Prostate gland (tissue), 2 donors: ENCODE measurements at regions not wholly inside any gene's neighbourhood (a gene's known extent, or its start where the extent isn't known, plus 50 kb on each side); places are given as distances from the start of the nearest gene placed in this dataset.

Experiments used
- DNase-seq: peaks from one replicate; pipeline ENCODE4 v3.0.0-alpha.2; 2019; ENCODE audit warnings: low spot score
- H3K27ac ChIP-seq, 2 donors: fragments of 200-600 bp; sonication (generic); 2 replicates each; pipeline ENCODE4 v1.5.1; 2017 to 2019
- H3K27me3 ChIP-seq: fragments of 200-600 bp; sonication (generic); replicated peaks from 2 replicates; pipeline ENCODE4 v1.5.1; 2019; ENCODE audit not compliant: insufficient read depth
- H3K36me3 ChIP-seq, 2 donors: fragments of 200-600 bp; sonication (generic); 1 replicate in 1 of 2; 2 replicates in 1 of 2; pipeline versions ENCODE4 v1.5.1 to v1.8.1; 2017 to 2019
- H3K4me1 ChIP-seq: fragments of 200-600 bp; sonication (generic); replicated peaks from 2 replicates; pipeline ENCODE4 v1.5.1; 2019
- H3K4me3 ChIP-seq, 2 donors: fragments of 200-600 bp; sonication (generic); 2 replicates each; pipeline ENCODE4 v1.5.1; 2017 to 2019
- H3K9me3 ChIP-seq: fragments of 200-600 bp; sonication (generic); 2 replicates; pipeline ENCODE4 v1.5.1; 2017
- POLR2A ChIP-seq: fragments of 450-650 bp; IDR thresholded peaks from one replicate; pipeline ENCODE4 v1.6.1; 2016; ENCODE audit warnings: antibody characterized with exemption, mild to moderate bottlenecking
- POLR2AphosphoS5 ChIP-seq: sonication (generic); formaldehyde crosslinking; IDR thresholded peaks from one replicate; pipeline ENCODE4 v1.6.1; 2017; ENCODE audit warnings: antibody characterized with exemption
- WGBS: methylation state at CpG from one replicate; pipeline ENCODE4 v1.1.5; 2018; 5-methylcytosine and 5-hydroxymethylcytosine counted together
- intact Hi-C: fragments of 100-400 bp; cut with DNase I; formaldehyde crosslinking; loops from one replicate; pipeline ENCODE4 v1.14.2; 2022
- TF ChIP-seq, protein P1 (sequence below), 4 experiments: fragments of 200-600 bp in 2 of 4; fragments of 450-650 bp in 2 of 4; sonication (generic) in 2 of 4; IDR thresholded peaks; 1 replicate in 3 of 4; 2 replicates in 1 of 4; pipeline ENCODE4 v1.5.1; 2016 to 2019; ENCODE audit warnings: antibody characterized with exemption in 4 of 4, mild to moderate bottlenecking in 2 of 4, moderate library complexity in 2 of 4

- no peak overlapping the region for H3K27ac ChIP-seq
Observed at GRCh38 chr15:98277602-98278001, 317.1 kb downstream of the ARRDC4 start.

GRCh38 chr15:98280284-98280975 lies 319.9 kb downstream of the ARRDC4 start:
- Histone ChIP-seq H3K36me3 (no peaks in the 10 kb centered on the region), H3K27me3 (no peaks in the 10 kb centered on the region), H3K4me3 (no peak overlapping the region), H3K9me3 (no peaks in the 10 kb centered on the region), H3K4me1 (no peaks in the 10 kb centered on the region), H3K27ac (no peak overlapping the region)
- TF ChIP-seq POLR2A: no peak
- TF ChIP-seq, protein P1, sequence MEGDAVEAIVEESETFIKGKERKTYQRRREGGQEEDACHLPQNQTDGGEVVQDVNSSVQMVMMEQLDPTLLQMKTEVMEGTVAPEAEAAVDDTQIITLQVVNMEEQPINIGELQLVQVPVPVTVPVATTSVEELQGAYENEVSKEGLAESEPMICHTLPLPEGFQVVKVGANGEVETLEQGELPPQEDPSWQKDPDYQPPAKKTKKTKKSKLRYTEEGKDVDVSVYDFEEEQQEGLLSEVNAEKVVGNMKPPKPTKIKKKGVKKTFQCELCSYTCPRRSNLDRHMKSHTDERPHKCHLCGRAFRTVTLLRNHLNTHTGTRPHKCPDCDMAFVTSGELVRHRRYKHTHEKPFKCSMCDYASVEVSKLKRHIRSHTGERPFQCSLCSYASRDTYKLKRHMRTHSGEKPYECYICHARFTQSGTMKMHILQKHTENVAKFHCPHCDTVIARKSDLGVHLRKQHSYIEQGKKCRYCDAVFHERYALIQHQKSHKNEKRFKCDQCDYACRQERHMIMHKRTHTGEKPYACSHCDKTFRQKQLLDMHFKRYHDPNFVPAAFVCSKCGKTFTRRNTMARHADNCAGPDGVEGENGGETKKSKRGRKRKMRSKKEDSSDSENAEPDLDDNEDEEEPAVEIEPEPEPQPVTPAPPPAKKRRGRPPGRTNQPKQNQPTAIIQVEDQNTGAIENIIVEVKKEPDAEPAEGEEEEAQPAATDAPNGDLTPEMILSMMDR (IDR thresholded peaks at IDR 0.05): no peak
- no peak for TF ChIP-seq POLR2AphosphoS5
- 68% methylated on average over 15 of the region's 15 CpGs for whole genome bisulfite sequencing
- DNase-seq: no peak
- intact Hi-C loops: loop anchor here (10.0 kb wide), 1 partner anchor 196 kb away; no protein-coding TSS in a partner anchor

More at GRCh38 chr15:98277602-98278001, 317.1 kb downstream of the ARRDC4 start:
- no peak for DNase-seq
- intact Hi-C loops: no loop called here
- Histone ChIP-seq H3K4me1 (no peaks in the 10 kb centered on the region), H3K4me3 (no peak overlapping the region), H3K9me3 (no peaks in the 10 kb centered on the region), H3K36me3 (no peaks in the 10 kb centered on the region), H3K27me3 (no peaks in the 10 kb centered on the region)
- WGBS: 83% methylated on average over 6 of the region's 6 CpGs
- TF ChIP-seq, protein P1 (IDR thresholded peaks at IDR 0.05): no peak
- TF ChIP-seq POLR2AphosphoS5: no peak
- TF ChIP-seq POLR2A: no peak

GRCh38 chr15:98281130-98281529 lies 320.6 kb downstream of the ARRDC4 start:
- TF ChIP-seq POLR2A: no peak
- TF ChIP-seq, protein P1 (IDR thresholded peaks at IDR 0.05): no peak
- no peak for TF ChIP-seq POLR2AphosphoS5
- Histone ChIP-seq H3K4me1 (no peaks in the 10 kb centered on the region), H3K4me3 (no peak overlapping the region), H3K9me3 (no peaks in the 10 kb centered on the region), H3K36me3 (no peaks in the 10 kb centered on the region), H3K27ac (no peak overlapping the region), H3K27me3 (no peaks in the 10 kb centered on the region)
- intact Hi-C loops: loop anchor here (10.0 kb wide), 1 partner anchor 196 kb away; no protein-coding TSS in a partner anchor
- no peak for DNase-seq
- WGBS: 43% methylated on average over 3 of the region's 3 CpGs

DNA sequence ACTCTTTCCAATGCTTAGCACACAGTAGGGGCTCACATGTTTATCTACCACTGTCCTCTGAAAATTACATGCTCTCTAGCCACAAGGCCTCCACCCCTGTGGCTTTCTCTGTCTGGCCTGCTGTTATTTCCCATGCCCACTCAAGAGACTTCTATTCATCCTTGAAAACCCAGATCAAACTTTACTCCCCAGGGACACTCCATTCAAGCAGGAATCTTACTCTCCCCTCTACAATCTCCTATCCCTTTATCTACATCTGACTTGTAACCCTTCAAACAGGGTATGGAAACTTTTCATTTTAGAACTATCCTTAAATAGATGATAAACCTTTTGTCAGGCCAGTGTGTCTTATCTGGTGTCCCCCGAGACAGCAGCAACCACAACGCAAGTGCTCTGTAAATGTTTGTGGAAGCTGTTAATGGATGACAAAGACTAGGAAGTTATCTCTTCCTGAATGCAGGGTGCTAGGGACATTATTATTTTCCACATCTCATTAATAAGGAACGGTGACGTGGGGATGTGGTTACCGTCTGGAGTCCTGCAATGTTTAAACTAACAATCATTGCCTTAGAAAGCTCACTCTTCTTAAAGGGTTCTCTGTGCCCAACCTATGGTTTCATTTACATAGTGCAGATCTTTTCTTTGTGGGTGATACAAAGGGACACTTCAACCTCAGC lies 322.3 kb downstream of the ARRDC4 start:
- TF ChIP-seq POLR2A (no peak), POLR2AphosphoS5 (no peak)
- TF ChIP-seq, protein P1 (IDR thresholded peaks at IDR 0.05): no peak
- H3K27me3 ChIP-seq: no peaks in the 10 kb centered on the region
- WGBS: 39% methylated on average over 5 of the region's 5 CpGs
- no peak overlapping the region for H3K4me3 ChIP-seq
- no peaks in the 10 kb centered on the region for H3K36me3 ChIP-seq
- H3K9me3 ChIP-seq: no peaks in the 10 kb centered on the region
- intact Hi-C loops: loop anchor here (10.0 kb wide), 1 partner anchor 198 kb away; no protein-coding TSS in a partner anchor
- H3K27ac ChIP-seq: no peak overlapping the region
- DNase-seq: no peak
- H3K4me1 ChIP-seq: no peaks in the 10 kb centered on the region
